ENCODE measurements at regions not wholly inside any gene's neighbourhood (a gene's known extent, or its start where the extent isn't known, plus 50 kb on each side); places are given as distances from the start of the nearest gene placed in this dataset.
A peak's percentile ranks its signal among the peaks of the same experiment; 100 is the strongest.

DNA sequence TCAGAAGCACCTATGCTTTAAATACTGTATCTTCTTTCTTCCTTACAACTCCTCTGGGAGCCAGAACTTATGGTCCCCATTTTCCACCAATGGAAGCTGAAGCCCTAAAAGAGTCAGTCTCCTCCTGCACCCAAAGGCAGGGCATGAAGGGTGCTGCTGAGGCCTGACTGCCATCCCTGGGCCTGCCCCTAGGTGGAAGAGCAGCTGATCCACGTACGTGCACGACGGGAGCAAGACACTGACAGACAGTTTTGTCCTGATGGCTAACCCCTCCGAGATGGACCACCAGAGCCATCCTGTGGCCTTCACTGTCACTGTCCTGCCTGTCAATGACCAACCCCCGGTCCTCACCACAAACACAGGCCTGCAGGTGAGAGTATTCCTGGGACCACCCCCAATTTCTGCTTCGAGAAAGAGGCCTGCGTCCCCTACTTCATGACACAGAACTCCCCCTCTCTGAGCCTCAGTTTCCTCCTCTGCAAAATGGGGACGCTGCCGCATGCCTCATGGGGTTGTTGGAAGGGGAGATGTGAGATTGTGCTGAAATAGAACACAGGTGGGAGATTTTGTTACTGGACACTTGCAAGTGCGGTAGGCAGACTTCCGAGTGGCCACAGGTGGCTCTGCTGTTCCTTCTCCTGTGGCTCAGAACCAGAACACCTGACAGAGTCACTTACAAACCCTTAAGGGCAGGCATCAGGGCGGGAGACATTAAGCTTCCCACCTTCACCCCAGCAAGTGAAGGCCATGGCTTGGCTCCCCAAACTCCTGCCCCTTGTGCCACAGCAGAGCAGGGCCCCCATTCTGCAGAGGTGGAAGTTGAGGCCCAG lies 175.4 kb downstream of the TBC1D2B start:
- no peak overlapping the region for H2AFZ ChIP-seq (ENCODE audit: low read length)
- H4K8ac ChIP-seq (ENCODE audit: extremely low read depth, insufficient read depth, low read length) = no peak overlapping the region
- H3K9ac ChIP-seq (replicated peaks in 1 of 4; ENCODE audit: extremely low read depth in 1 of 4, low read depth in 3 of 4, low read length in 3 of 4) = no peak overlapping the region
- no peak overlapping the region for H3K4ac ChIP-seq (replicated peaks; ENCODE audit: insufficient read length, low read depth, low read length)
- H3K79me1 ChIP-seq (ENCODE audit: low read depth, low read length) = no peaks in the 10 kb centered on the region
- no peak overlapping the region for H2AK5ac ChIP-seq (ENCODE audit: low read depth, low read length)
- no peak overlapping the region for H2BK12ac ChIP-seq (ENCODE audit: low read depth, low read length)
- H3K36me3 ChIP-seq (ENCODE audit: control insufficient read depth in 2 of 4, insufficient read depth in 4 of 4, low read length in 3 of 4) = no peaks in the 10 kb centered on the region
- TF ChIP-seq BCL11A (IDR thresholded peaks at IDR 0.05; ENCODE audit: low read depth in 2 of 2, low read length in 2 of 2) (no peak), CTBP2 (IDR thresholded peaks at IDR 0.05; ENCODE audit: borderline replicate concordance, insufficient read depth, insufficient read length, low read length) (no peak), BACH1 (IDR thresholded peaks at IDR 0.05; ENCODE audit: low read length) (no peak), ZNF274 (IDR thresholded peaks at IDR 0.05; ENCODE audit: borderline replicate concordance, extremely low read depth, low read length) (no peak)
- TF ChIP-seq, protein P1, sequence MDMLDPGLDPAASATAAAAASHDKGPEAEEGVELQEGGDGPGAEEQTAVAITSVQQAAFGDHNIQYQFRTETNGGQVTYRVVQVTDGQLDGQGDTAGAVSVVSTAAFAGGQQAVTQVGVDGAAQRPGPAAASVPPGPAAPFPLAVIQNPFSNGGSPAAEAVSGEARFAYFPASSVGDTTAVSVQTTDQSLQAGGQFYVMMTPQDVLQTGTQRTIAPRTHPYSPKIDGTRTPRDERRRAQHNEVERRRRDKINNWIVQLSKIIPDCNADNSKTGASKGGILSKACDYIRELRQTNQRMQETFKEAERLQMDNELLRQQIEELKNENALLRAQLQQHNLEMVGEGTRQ (IDR thresholded peaks at IDR 0.05; ENCODE audit: low read length) = no peak
- TF ChIP-seq, protein P2, sequence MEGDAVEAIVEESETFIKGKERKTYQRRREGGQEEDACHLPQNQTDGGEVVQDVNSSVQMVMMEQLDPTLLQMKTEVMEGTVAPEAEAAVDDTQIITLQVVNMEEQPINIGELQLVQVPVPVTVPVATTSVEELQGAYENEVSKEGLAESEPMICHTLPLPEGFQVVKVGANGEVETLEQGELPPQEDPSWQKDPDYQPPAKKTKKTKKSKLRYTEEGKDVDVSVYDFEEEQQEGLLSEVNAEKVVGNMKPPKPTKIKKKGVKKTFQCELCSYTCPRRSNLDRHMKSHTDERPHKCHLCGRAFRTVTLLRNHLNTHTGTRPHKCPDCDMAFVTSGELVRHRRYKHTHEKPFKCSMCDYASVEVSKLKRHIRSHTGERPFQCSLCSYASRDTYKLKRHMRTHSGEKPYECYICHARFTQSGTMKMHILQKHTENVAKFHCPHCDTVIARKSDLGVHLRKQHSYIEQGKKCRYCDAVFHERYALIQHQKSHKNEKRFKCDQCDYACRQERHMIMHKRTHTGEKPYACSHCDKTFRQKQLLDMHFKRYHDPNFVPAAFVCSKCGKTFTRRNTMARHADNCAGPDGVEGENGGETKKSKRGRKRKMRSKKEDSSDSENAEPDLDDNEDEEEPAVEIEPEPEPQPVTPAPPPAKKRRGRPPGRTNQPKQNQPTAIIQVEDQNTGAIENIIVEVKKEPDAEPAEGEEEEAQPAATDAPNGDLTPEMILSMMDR (IDR thresholded peaks at IDR 0.05; ENCODE audit: control extremely low read depth in 1 of 3, insufficient read depth in 1 of 3, low read depth in 1 of 3, low read length in 3 of 3) = peak; percentile 32 to 60 (median 49)
- FAIRE-seq = no peak
- peaks cover 0 to 2% (median 0%) of the 10 kb centered on the region in 4 experiments; a peak in 2 of 7 replicates for H3K4me1 ChIP-seq (replicated peaks in 1 of 4; ENCODE audit: control insufficient read depth in 3 of 4, insufficient read depth in 4 of 4, low read length in 3 of 4)
- ChIA-PET POLR2A (ENCODE audit: partially characterized antibody) (no interaction called here), CTCF (ENCODE audit: partially characterized antibody) (interaction anchor here (0.8 to 4.9 kb wide), 32 partner anchors 7 to 342 kb away, joined by 3 to 29 read pairs (median 4); no protein-coding TSS in a partner anchor)
- H3K9me3 ChIP-seq (ENCODE audit: insufficient read depth in 2 of 2, low read depth in 1 of 2, low read length in 1 of 2) = no peaks in the 10 kb centered on the region
- H4K91ac ChIP-seq (replicated peaks; ENCODE audit: insufficient read length, low read length) = no peak overlapping the region
- no peak overlapping the region for H2BK15ac ChIP-seq (ENCODE audit: low read length)
- H3K23ac ChIP-seq (ENCODE audit: insufficient read length) = no peak overlapping the region
- no peak overlapping the region for H2BK120ac ChIP-seq (replicated peaks; ENCODE audit: low read depth, low read length)
- H3K4me2 ChIP-seq (ENCODE audit: insufficient read depth in 1 of 2, low read depth in 2 of 2, low read length in 2 of 2) = no peak overlapping the region
- H3K23me2 ChIP-seq (ENCODE audit: low read depth, low read length) = no peaks in the 10 kb centered on the region
- no peak for DNase-seq (ENCODE audit: low read depth in 1 of 2, low spot score in 2 of 2)
- no peak overlapping the region for H2BK5ac ChIP-seq (ENCODE audit: low read depth, low read length)
- H3K56ac ChIP-seq (replicated peaks; ENCODE audit: insufficient read length, low read depth, low read length) = no peak overlapping the region
- H3K4me3 ChIP-seq (ENCODE audit: extremely low read depth in 1 of 4, insufficient read depth in 2 of 4, low read depth in 3 of 4, low read length in 4 of 4) = no peak overlapping the region
- no peak overlapping the region for H4K5ac ChIP-seq (ENCODE audit: insufficient read length, low read depth, low read length)
- H4K20me1 ChIP-seq (replicated peaks in 1 of 2; ENCODE audit: control insufficient read depth in 1 of 2, insufficient read depth in 2 of 2, low read length in 2 of 2) = no peaks in the 10 kb centered on the region
- no peak overlapping the region for H3K14ac ChIP-seq (ENCODE audit: insufficient read length)
- no peaks in the 10 kb centered on the region for H3K27me3 ChIP-seq (replicated peaks in 1 of 4; ENCODE audit: control insufficient read depth in 3 of 4, extremely low read depth in 1 of 4, insufficient read depth in 3 of 4, low read length in 3 of 4)
- H3K79me2 ChIP-seq (ENCODE audit: control insufficient read depth in 1 of 2, insufficient read depth in 2 of 2, low read length in 2 of 2) = no peaks in the 10 kb centered on the region
- no peak overlapping the region for H2BK20ac ChIP-seq (ENCODE audit: low read length)
- WGBS, 2 experiments (ENCODE audit: extremely low coverage in 1 of 2, insufficient coverage in 1 of 2, insufficient read length in 1 of 2, insufficient replicate concordance in 2 of 2, low coverage in 1 of 2, low lambda C conversion rate in 2 of 2, missing lambda C conversion rate in 1 of 2) = 81% methylated on average over 13 of the region's 13 CpGs; no CpG with 5 or more reads in 1 of the 2 experiments
- H3K18ac ChIP-seq (ENCODE audit: extremely low read depth, low read length) = no peak overlapping the region
- H3K27ac ChIP-seq (ENCODE audit: low read depth, low read length) = no peak overlapping the region

All from H1 (cell line).